OCI-LY1 (cell line): ENCODE measurements at regions not wholly inside any gene's neighbourhood (a gene's known extent, or its start where the extent isn't known, plus 50 kb on each side); places are given as distances from the start of the nearest gene placed in this dataset.

Experiments
- H2AFZ ChIP-seq: fragments of 200-600 bp; sonication (generic), shearing (Covaris generic); 2 replicates; pipeline ENCODE4 v1.6.0; 2014; ENCODE audit warnings: antibody characterized with exemption, mild to moderate bottlenecking, low read length
- H3F3A ChIP-seq: fragments of 200-600 bp; sonication (generic), shearing (Covaris generic); 2 replicates; pipeline ENCODE4 v1.6.0; 2014; ENCODE audit warnings: mild to moderate bottlenecking, antibody characterized with exemption, low read length, moderate library complexity; ENCODE audit not compliant: insufficient read depth
- H3K27ac ChIP-seq: fragments of 200-600 bp; sonication (generic); 2 replicates; pipeline ENCODE4 v1.5.1; 2014; ENCODE audit warnings: low read length, mixed run types, mild to moderate bottlenecking, low read depth; ENCODE audit not compliant: poor library complexity, severe bottlenecking
- H3K27me3 ChIP-seq: fragments of 200-600 bp; sonication (generic); 2 replicates; pipeline ENCODE4 v1.6.0; 2014; ENCODE audit warnings: antibody characterized with exemption, mild to moderate bottlenecking, low read length, moderate library complexity; ENCODE audit not compliant: insufficient read depth
- H3K36me3 ChIP-seq: fragments of 200-600 bp; sonication (generic); 2 replicates; pipeline ENCODE4 v1.6.1; 2014; ENCODE audit warnings: mild to moderate bottlenecking, antibody characterized with exemption, low read length, moderate library complexity, mixed read lengths; ENCODE audit not compliant: insufficient read depth
- H3K4me1 ChIP-seq: fragments of 200-600 bp; sonication (generic); 2 replicates; pipeline ENCODE4 v1.5.1; 2014; ENCODE audit warnings: mild to moderate bottlenecking, low read length, moderate library complexity; ENCODE audit not compliant: insufficient read depth, severe bottlenecking
- H3K4me2 ChIP-seq: fragments of 200-600 bp; sonication (generic), shearing (Covaris generic); 2 replicates; pipeline ENCODE4 v1.6.1; 2014; ENCODE audit warnings: low read length
- H3K4me3 ChIP-seq: fragments of 200-600 bp; sonication (generic); 2 replicates; pipeline ENCODE4 v1.5.1; 2014; ENCODE audit warnings: low read length, low read depth, mild to moderate bottlenecking, mixed read lengths; ENCODE audit not compliant: poor library complexity, severe bottlenecking
- H3K79me2 ChIP-seq: fragments of 200-600 bp; shearing (Covaris generic); 2 replicates; pipeline ENCODE4 v1.6.1; 2016; ENCODE audit warnings: mixed run types, low read length, mixed read lengths; ENCODE audit not compliant: insufficient read depth
- H3K9ac ChIP-seq: fragments of 200-600 bp; sonication (generic), shearing (Covaris generic); 2 replicates; pipeline ENCODE4 v1.6.1; 2014; ENCODE audit warnings: mild to moderate bottlenecking, low read length, mixed read lengths
- H3K9me2 ChIP-seq: fragments of 200-600 bp; sonication (generic), shearing (Covaris generic); 2 replicates; pipeline ENCODE4 v1.6.1; 2014; ENCODE audit warnings: low read depth, mild to moderate bottlenecking, low read length, mixed read lengths
- H3K9me3 ChIP-seq: fragments of 200-600 bp; shearing (Covaris generic); 2 replicates; pipeline ENCODE4 v1.6.1; 2014; ENCODE audit warnings: low read length, mixed read lengths
- H4K20me1 ChIP-seq: fragments of 200-600 bp; sonication (generic), shearing (Covaris generic); 2 replicates; pipeline ENCODE4 v1.6.0; 2016; ENCODE audit warnings: mild to moderate bottlenecking, low read length; ENCODE audit not compliant: insufficient read depth
- CTCF ChIP-seq: fragments of 200-600 bp; sonication (generic), shearing (Covaris generic); IDR thresholded peaks from 2 replicates; pipeline ENCODE4 v1.5.1; 2017; ENCODE audit warnings: mild to moderate bottlenecking, antibody characterized with exemption, low read length, moderate library complexity, mixed read lengths
- EZH2 ChIP-seq: fragments of 200-600 bp; sonication (generic), shearing (Covaris generic); IDR thresholded peaks from 2 replicates; pipeline ENCODE4 v1.8.0; 2017; ENCODE audit warnings: borderline replicate concordance, mixed run types, mild to moderate bottlenecking, antibody characterized with exemption, low read length, moderate library complexity, mixed read lengths

- no peak overlapping the region for H3K4me3 ChIP-seq
These were observed 122.9 kb upstream of the COL3A1 start for GRCh38 chr2:188851311-188851710.

GRCh38 chr2:188851826-188852225 is 122.3 kb upstream of the COL3A1 start:
- Histone ChIP-seq H2AFZ (no peak overlapping the region), H3K9me3 (no peaks in the 10 kb centered on the region), H3K36me3 (no peaks in the 10 kb centered on the region), H3K4me2 (no peak overlapping the region), H3K27me3 (no peaks in the 10 kb centered on the region), H3K27ac (no peak overlapping the region), H3K9ac (no peak overlapping the region), H3K4me1 (no peaks in the 10 kb centered on the region), H3K79me2 (no peaks in the 10 kb centered on the region), H3F3A (no peaks in the 10 kb centered on the region), H4K20me1 (no peaks in the 10 kb centered on the region), H3K9me2 (no peaks in the 10 kb centered on the region; the same call in 1 of the 2 replicates), H3K4me3 (no peak overlapping the region)
- TF ChIP-seq CTCF, result no peak
- no peak for TF ChIP-seq EZH2

More at GRCh38 chr2:188851311-188851710, 122.9 kb upstream of the COL3A1 start:
- Histone ChIP-seq H3K27me3 (no peaks in the 10 kb centered on the region), H4K20me1 (no peaks in the 10 kb centered on the region), H3K9me3 (no peaks in the 10 kb centered on the region), H3F3A (no peaks in the 10 kb centered on the region), H3K9ac (no peak overlapping the region), H3K4me1 (no peaks in the 10 kb centered on the region), H2AFZ (no peak overlapping the region), H3K27ac (no peak overlapping the region), H3K4me2 (no peak overlapping the region), H3K9me2 (no peaks in the 10 kb centered on the region; the same call in 1 of the 2 replicates), H3K79me2 (no peaks in the 10 kb centered on the region), H3K36me3 (no peaks in the 10 kb centered on the region)
- TF ChIP-seq EZH2 (no peak), CTCF (no peak)

- Histone ChIP-seq H3K36me3 (no peaks in the 10 kb centered on the region), H4K20me1 (no peaks in the 10 kb centered on the region), H3K9me2 (no peaks in the 10 kb centered on the region; the same call in 1 of the 2 replicates), H3K27me3 (no peaks in the 10 kb centered on the region), H3K27ac (no peak overlapping the region), H3K79me2 (no peaks in the 10 kb centered on the region), H3K9me3 (no peaks in the 10 kb centered on the region), H3K9ac (no peak overlapping the region), H3K4me3 (no peak overlapping the region), H3F3A (no peaks in the 10 kb centered on the region), H3K4me1 (no peaks in the 10 kb centered on the region), H2AFZ (no peak overlapping the region), H3K4me2 (no peak overlapping the region)
- no peak for TF ChIP-seq EZH2
- no peak for TF ChIP-seq CTCF
These were observed 121.4 kb upstream of the COL3A1 start for GRCh38 chr2:188852772-188853171.
